ENCODE measurements at regions not wholly inside any gene's neighbourhood (a gene's known extent, or its start where the extent isn't known, plus 50 kb on each side); places are given as distances from the start of the nearest gene placed in this dataset.

DNA sequence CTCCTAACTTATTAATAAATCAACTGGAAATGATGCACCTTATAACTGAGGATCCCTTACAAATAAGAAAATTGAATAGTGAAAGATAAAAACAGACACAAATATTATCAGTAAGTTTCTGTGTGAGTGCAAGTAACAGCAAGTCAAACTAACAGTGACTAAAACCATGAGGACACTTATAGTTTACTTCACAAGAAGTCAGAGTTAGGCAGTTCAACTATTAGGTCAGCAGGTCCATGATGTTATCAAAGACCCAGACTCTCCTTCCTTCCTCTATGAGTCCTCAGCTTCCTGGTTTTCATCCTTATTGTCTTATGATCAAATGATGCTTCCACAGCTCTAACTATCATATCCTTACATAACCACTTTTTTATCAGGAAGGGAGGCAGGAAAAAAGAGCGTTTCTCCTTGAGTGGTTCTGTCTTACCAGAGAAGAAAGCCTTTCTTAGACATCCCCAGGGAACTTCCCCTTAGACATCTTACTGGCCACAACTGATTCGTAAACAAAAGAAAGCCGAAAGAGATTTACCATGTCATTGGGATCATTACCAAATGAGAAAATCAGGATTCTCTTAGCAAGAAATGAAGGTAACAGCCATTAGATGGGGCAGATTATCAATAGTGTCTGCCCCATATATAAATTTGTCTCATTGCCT is 114.3 kb upstream of the LRFN2 start:
- TF ChIP-seq, protein P1, sequence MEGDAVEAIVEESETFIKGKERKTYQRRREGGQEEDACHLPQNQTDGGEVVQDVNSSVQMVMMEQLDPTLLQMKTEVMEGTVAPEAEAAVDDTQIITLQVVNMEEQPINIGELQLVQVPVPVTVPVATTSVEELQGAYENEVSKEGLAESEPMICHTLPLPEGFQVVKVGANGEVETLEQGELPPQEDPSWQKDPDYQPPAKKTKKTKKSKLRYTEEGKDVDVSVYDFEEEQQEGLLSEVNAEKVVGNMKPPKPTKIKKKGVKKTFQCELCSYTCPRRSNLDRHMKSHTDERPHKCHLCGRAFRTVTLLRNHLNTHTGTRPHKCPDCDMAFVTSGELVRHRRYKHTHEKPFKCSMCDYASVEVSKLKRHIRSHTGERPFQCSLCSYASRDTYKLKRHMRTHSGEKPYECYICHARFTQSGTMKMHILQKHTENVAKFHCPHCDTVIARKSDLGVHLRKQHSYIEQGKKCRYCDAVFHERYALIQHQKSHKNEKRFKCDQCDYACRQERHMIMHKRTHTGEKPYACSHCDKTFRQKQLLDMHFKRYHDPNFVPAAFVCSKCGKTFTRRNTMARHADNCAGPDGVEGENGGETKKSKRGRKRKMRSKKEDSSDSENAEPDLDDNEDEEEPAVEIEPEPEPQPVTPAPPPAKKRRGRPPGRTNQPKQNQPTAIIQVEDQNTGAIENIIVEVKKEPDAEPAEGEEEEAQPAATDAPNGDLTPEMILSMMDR (IDR thresholded peaks at IDR 0.05; ENCODE audit: control extremely low read depth, extremely low read depth), result no peak
- Histone ChIP-seq H3K27ac (ENCODE audit: low read depth in 1 of 2, low read length in 1 of 2) (no peak overlapping the region), H3K4me1 (ENCODE audit: control insufficient read depth in 5 of 5, insufficient read depth in 5 of 5, low read length in 5 of 5) (no peaks in the 10 kb centered on the region), H3K4me3 (no peak overlapping the region), H3K9me3 (ENCODE audit: control insufficient read depth in 4 of 4, insufficient read depth in 3 of 4, low read length in 3 of 4) (peaks cover 0 to 2% (median 0%) of the 10 kb centered on the region in 4 donors), H3K9ac (ENCODE audit: insufficient read depth in 1 of 2, low read length in 2 of 2) (no peak overlapping the region), H3K27me3 (ENCODE audit: control insufficient read depth in 3 of 3, insufficient read depth in 3 of 3, low read length in 2 of 3) (no peaks in the 10 kb centered on the region), H3K36me3 (ENCODE audit: control insufficient read depth in 4 of 4, insufficient read depth in 4 of 4, low read length in 4 of 4) (no peaks in the 10 kb centered on the region)
- no peak for DNase-seq
- 56 to 58% methylated on average over 3 of the region's 3 CpGs for WGBS, 2 donors
- ATAC-seq (ENCODE audit: insufficient read depth, low FRiP score), result no peak

DNA sequence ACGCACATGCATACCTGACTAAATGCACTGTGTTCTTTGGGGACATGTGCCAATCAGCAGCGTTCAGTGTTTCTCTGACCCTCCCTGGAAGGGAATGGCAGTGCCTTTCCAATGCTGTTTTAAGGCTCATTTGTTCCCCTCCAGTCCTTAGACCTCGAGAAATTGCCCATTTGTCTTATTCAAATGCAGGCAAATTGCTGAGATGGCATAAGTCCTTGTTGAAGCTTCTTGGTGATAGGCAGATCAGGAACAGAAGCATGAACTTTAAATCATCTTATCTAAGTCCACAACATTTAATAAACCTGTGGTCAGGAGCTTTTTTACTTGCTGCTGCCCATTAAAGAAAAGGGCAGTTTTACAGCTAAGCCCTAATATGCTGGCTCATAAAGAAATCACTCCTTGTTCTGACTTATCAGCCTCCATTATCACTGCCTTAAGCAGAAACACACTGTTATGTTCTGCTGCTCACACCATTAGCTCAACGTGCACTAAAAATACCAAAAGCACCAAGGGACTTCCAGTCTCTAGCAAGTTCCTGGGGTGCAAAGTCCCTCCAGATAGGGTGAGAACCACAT is 112.9 kb upstream of the LRFN2 start:
- Histone ChIP-seq H3K4me3 (no peak overlapping the region), H3K4me1 (ENCODE audit: control insufficient read depth in 5 of 5, insufficient read depth in 5 of 5, low read length in 5 of 5) (no peaks in the 10 kb centered on the region), H3K27me3 (ENCODE audit: control insufficient read depth in 3 of 3, insufficient read depth in 3 of 3, low read length in 2 of 3) (no peaks in the 10 kb centered on the region), H3K9ac (ENCODE audit: insufficient read depth in 1 of 2, low read length in 2 of 2) (no peak overlapping the region), H3K9me3 (ENCODE audit: control insufficient read depth in 4 of 4, insufficient read depth in 3 of 4, low read length in 3 of 4) (peaks cover 0 to 2% (median 0%) of the 10 kb centered on the region in 4 donors), H3K27ac (ENCODE audit: low read depth in 1 of 2, low read length in 1 of 2) (no peak overlapping the region), H3K36me3 (ENCODE audit: control insufficient read depth in 4 of 4, insufficient read depth in 4 of 4, low read length in 4 of 4) (no peaks in the 10 kb centered on the region)
- ATAC-seq (ENCODE audit: insufficient read depth, low FRiP score), result no peak
- TF ChIP-seq, protein P1 (IDR thresholded peaks at IDR 0.05; ENCODE audit: control extremely low read depth, extremely low read depth), result no peak
- 52 to 62% methylated on average over 4 of the region's 4 CpGs for WGBS, 2 donors
- DNase-seq, result no peak

DNA sequence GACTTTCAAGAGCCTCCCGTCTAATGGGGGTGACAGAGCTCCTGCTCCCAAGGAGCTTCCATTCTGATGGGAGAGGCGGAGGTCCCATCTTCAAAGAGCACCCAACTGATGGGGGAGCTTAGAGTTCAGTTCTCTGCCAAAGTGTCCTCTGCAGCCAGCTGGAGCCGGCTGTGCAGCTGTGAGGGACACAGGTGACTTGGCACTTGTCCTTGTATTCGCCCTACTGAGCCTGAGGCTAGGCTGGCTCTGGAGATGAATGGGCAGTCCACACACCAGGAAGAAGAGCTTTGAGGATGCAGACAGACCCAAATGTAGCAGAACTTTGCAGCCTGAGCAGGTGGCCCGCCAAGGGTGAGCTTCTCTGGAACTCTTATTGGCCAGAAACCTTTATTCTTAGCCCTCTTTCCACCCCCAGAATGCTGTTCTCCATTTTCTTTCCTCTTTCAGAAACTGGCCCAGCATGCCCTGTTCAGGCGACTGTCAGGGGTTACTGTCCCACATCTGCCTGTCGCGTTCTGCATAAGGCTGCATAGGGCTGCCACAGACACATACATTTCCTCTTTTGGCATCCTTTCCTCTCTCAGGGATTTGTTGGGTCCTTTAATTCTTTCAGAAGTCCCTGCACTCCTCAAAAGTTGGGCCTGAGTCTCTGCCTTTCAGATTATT is 108.7 kb upstream of the LRFN2 start:
- TF ChIP-seq, protein P1 (IDR thresholded peaks at IDR 0.05; ENCODE audit: control extremely low read depth, extremely low read depth), result no peak
- H3K4me3 ChIP-seq, result no peak overlapping the region
- no peak overlapping the region for H3K27ac ChIP-seq (ENCODE audit: low read depth in 1 of 2, low read length in 1 of 2)
- ATAC-seq (ENCODE audit: insufficient read depth, low FRiP score) (no peak), DNase-seq (no peak)
- 83 to 87% methylated on average over 8 of the region's 8 CpGs for WGBS, 2 donors
- H3K27me3 ChIP-seq (ENCODE audit: control insufficient read depth in 3 of 3, insufficient read depth in 3 of 3, low read length in 2 of 3), result no peaks in the 10 kb centered on the region
- H3K36me3 ChIP-seq (ENCODE audit: control insufficient read depth in 4 of 4, insufficient read depth in 4 of 4, low read length in 4 of 4), result no peaks in the 10 kb centered on the region
- H3K4me1 ChIP-seq (ENCODE audit: control insufficient read depth in 5 of 5, insufficient read depth in 5 of 5, low read length in 5 of 5), result no peaks in the 10 kb centered on the region
- H3K9ac ChIP-seq (ENCODE audit: insufficient read depth in 1 of 2, low read length in 2 of 2), result no peak overlapping the region
- H3K9me3 ChIP-seq (ENCODE audit: control insufficient read depth in 4 of 4, insufficient read depth in 3 of 4, low read length in 3 of 4), result peaks cover 0 to 2% (median 0%) of the 10 kb centered on the region in 4 donors
